ENCODE measurements at regions not wholly inside any gene's neighbourhood (a gene's known extent, or its start where the extent isn't known, plus 50 kb on each side); places are given as distances from the start of the nearest gene placed in this dataset.
A peak's percentile ranks its signal among the peaks of the same experiment; 100 is the strongest.

- TF ChIP-seq CTCF (IDR thresholded peaks at IDR 0.05) (peak in 1 of 4 experiments; percentile 29), POLR2A (IDR thresholded peaks at IDR 0.05) (no peak), POLR2AphosphoS5 (IDR thresholded peaks at IDR 0.05) (no peak)
Measured at GRCh38 chr13:109610517-109610916, 175.9 kb downstream of the IRS2 start.

Measured in gastroesophageal sphincter (tissue), 3 donors.